ENCODE measurements at regions not wholly inside any gene's neighbourhood (a gene's known extent, or its start where the extent isn't known, plus 50 kb on each side); places are given as distances from the start of the nearest gene placed in this dataset.

GRCh38 chr9:103902263-103902662, 191.8 kb upstream of the SMC2 start:
- no peak for TF ChIP-seq EZH2 (IDR thresholded peaks at IDR 0.05; ENCODE audit: borderline replicate concordance, low read length)
- no peak for TF ChIP-seq CTCF (IDR thresholded peaks at IDR 0.05; ENCODE audit: low read length)
